T-helper 2 cell treated with Interferon-gamma antibody and Interleukin-4, amounts not matched to agents 5 μg/mL and 100 μg/mL, for 36 hours (primary cell): ENCODE measurements at regions not wholly inside any gene's neighbourhood (a gene's known extent, or its start where the extent isn't known, plus 50 kb on each side); places are given as distances from the start of the nearest gene placed in this dataset.

Experiments
- DNase-seq: peaks from one replicate; pipeline ENCODE4 v3.0.0; 2021; ENCODE audit warnings: low spot score
- H3K27ac Mint-ChIP-seq: one replicate; pipeline ENCODE4 v1.8.0; 2021; ENCODE audit warnings: mild to moderate bottlenecking, mixed read lengths
- H3K27me3 Mint-ChIP-seq: one replicate; pipeline ENCODE4 v1.8.0; 2021; ENCODE audit warnings: low read depth, mixed read lengths
- H3K36me3 Mint-ChIP-seq: one replicate; pipeline ENCODE4 v1.8.0; 2021; ENCODE audit warnings: low read depth, mixed read lengths
- H3K4me1 Mint-ChIP-seq: one replicate; pipeline ENCODE4 v1.8.0; 2021; ENCODE audit warnings: low read depth, mixed read lengths
- H3K4me3 Mint-ChIP-seq: one replicate; pipeline ENCODE4 v1.8.0; 2022; ENCODE audit warnings: mild to moderate bottlenecking, moderate library complexity, mixed read lengths
- H3K9me3 Mint-ChIP-seq: one replicate; pipeline ENCODE4 v1.8.0; 2021; ENCODE audit warnings: mixed read lengths

DNA sequence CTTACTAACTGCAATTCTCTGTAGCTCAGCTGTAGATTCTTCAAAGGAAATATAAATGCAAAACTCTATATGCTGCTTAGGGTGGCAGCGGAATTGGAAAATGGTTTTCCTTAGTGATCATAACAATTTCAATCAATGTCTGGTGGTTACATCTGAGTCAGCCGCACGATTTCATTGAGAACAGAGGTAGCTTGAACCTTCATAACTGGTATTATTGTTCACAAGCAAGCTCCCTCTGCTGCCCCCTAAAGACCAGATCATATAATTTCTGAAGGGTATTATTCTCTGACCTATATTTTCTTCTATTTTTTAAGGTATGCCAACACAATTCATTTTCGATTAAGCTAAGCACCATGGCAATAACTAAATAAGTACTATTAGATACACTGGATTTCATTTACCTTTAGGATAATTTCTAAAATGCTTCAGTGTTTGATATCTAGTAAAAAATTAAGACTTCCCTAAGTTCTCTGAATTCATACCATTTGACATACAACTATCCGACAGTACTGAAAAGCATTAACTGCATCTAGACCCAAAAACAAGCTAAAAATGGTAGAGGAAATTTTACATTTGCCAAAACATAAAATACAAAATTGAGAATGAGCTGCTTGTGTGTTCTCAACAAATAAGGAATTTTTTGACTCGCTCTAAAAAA is 181.1 kb upstream of the SPEF2 start:
- no peaks in the 10 kb centered on the region for H3K9me3 Mint-ChIP-seq
- H3K27ac Mint-ChIP-seq = no peak overlapping the region
- no peaks in the 10 kb centered on the region for H3K4me1 Mint-ChIP-seq
- DNase-seq = no peak
- H3K4me3 Mint-ChIP-seq = no peak overlapping the region
- H3K27me3 Mint-ChIP-seq = peaks cover 18% of the 10 kb centered on the region
- no peaks in the 10 kb centered on the region for H3K36me3 Mint-ChIP-seq

DNA sequence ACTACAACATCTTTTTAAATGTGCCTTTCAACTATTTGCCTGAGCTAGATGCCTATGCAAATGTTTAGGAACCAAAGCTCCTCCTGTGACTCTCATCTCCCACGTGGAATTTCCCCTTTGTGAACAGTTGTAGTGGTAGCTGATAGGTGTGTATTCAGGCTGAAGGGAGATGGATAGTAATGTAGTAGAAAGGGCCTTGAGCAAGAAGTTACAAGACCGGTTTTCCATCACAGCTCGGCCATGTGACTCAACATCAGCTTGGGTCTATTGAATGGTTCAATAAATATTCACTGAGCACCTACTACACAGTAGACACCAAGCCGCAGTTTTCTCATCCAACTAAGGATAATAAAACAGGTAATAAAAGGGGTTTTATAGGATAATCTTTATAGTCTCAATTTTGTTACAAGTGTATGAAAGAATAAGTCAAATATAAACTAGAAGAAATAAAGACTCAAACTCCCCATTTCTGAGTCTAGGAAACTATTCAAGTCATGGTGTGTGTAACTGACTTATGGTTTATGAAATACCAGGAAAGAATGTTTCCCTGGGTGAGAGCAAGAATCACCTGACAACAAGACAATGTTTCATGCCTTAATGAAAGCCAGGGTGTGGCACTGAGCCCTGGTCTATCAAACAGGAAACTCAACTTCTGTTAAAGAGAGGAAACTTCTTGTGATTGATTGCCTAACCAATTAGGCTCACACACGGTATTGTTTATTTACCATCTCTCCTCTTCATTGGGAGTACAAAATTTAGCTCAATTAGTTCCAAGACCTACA is 187.1 kb upstream of the SPEF2 start:
- H3K9me3 Mint-ChIP-seq = no peaks in the 10 kb centered on the region
- H3K27ac Mint-ChIP-seq = no peak overlapping the region
- DNase-seq = no peak
- H3K4me3 Mint-ChIP-seq = no peak overlapping the region
- no peaks in the 10 kb centered on the region for H3K36me3 Mint-ChIP-seq
- no peaks in the 10 kb centered on the region for H3K4me1 Mint-ChIP-seq
- H3K27me3 Mint-ChIP-seq = peaks cover 8% of the 10 kb centered on the region

DNA sequence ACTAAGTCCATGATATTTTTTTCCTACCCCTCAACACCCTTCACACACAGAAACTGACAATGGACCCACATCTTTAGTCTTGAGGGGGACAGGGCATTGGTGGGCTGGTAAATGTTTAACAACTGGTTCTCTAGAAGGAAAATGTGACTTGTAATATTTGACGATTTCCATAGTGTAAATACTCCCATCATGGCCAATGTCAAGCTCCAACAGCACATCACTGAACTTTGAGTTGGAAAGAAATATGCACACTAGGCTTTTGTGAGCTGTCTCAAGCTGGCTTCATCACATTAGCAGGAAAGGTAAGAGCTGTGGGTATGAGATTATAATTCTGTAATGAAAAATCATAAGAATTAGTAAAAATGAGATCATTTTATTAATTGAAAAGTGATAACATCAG is 189.9 kb upstream of the PRLR start:
- no peak for DNase-seq
- Mint-ChIP-seq H3K9me3 (no peaks in the 10 kb centered on the region), H3K4me3 (no peak overlapping the region), H3K27me3 (no peaks in the 10 kb centered on the region), H3K4me1 (no peaks in the 10 kb centered on the region), H3K27ac (no peak overlapping the region), H3K36me3 (no peaks in the 10 kb centered on the region)

DNA sequence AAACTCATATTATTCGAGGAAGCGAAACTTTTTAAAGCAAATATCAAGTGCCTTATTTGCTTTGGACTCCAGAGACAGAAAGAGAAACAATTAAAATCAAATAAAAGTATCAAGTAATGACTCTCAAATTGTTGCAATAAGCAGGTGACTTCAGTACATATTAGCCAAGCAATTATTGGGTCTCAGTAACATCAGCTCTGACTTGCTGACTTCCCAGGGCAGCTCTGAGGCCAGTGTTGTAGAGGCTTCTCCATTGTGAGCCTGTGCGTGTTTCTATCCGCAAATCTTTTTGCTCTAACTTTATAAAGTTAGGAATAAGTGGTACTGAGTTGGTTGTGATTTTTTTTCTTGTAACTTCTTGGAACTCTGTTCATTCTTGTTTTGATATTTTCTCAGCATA is 186.8 kb upstream of the PRLR start:
- Mint-ChIP-seq H3K27ac (no peak overlapping the region), H3K4me3 (no peak overlapping the region), H3K9me3 (no peaks in the 10 kb centered on the region), H3K27me3 (no peaks in the 10 kb centered on the region), H3K4me1 (no peaks in the 10 kb centered on the region), H3K36me3 (no peaks in the 10 kb centered on the region)
- DNase-seq = no peak

DNA sequence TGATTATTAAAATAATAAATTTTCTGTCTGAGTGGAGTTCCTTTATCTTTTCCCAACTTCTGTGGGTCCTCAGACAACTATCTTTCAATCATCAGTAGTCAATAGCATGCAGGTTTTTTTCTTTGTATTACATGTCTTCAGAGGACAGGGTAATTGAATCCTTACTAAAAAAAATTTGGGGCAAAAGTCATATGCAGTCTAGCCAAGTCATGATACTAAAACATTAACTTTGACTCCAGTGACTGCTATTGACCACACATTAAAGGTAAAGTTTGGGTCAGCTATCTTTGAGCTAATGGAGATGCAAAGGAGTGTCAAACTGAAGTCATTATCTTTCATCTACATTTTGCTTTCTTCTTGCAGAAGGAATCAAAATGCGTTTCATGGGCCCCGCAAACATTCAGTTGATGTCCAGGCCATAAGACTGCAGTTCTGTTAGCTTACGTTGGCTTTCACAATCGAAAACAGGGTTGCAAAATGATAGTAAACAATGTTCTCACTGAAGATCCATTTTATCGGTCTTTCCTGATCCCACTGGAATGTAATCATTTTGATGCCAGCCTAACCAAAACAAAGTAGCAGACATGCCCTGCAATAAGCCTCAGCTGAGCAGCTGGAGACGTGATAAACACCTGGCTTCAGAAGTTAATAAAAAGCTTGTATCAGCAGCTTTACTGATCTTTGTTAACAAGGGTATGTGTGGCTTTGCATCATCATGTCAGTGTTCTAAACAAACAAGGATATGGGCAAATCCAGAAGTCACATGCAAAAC is 186.1 kb upstream of the PRLR start:
- Mint-ChIP-seq H3K4me3 (no peak overlapping the region), H3K36me3 (no peaks in the 10 kb centered on the region), H3K9me3 (no peaks in the 10 kb centered on the region), H3K27me3 (no peaks in the 10 kb centered on the region), H3K27ac (no peak overlapping the region), H3K4me1 (no peaks in the 10 kb centered on the region)
- no peak for DNase-seq

DNA sequence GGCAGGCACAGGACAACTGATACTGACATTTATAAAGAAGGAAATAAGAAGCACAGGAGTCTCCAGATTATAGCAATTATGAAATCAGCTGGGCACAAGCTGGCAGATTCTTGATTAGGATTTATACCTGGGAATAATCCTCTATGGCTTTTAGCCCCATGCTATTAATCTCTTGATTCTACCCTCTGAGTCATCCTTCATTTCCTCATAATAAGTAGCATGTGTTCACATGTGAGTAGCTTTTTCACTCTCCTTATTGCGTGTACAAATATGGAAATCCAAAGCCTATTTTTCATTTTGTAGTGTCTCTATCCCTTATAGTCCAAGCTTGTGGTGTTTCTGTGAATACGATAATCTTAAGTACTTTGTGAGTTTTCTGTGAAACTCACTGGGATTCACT is 185.0 kb upstream of the PRLR start:
- no peaks in the 10 kb centered on the region for H3K27me3 Mint-ChIP-seq
- no peak overlapping the region for H3K4me3 Mint-ChIP-seq
- DNase-seq = no peak
- H3K4me1 Mint-ChIP-seq = no peaks in the 10 kb centered on the region
- no peaks in the 10 kb centered on the region for H3K36me3 Mint-ChIP-seq
- H3K27ac Mint-ChIP-seq = no peak overlapping the region
- no peaks in the 10 kb centered on the region for H3K9me3 Mint-ChIP-seq

DNA sequence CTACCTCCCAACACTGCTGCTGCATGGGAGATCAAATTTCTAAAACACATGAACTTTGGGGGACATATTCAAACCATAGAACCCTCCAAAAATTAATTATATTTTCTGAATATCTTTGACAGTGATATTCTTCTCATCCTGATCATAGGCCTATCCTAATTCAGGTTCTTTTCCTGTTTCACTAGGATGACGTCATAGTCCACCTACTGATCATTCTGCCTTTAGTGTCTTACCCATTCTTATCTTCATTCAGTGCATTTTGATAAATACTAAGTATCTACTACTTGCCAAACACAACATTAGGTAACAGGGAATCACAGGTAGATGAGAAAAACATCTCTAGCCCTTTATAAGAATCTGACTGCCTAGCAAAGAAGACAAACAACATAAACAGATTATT is 179.1 kb upstream of the PRLR start:
- Mint-ChIP-seq H3K9me3 (no peaks in the 10 kb centered on the region), H3K27ac (no peak overlapping the region), H3K4me1 (no peaks in the 10 kb centered on the region), H3K27me3 (no peaks in the 10 kb centered on the region), H3K36me3 (no peaks in the 10 kb centered on the region), H3K4me3 (no peak overlapping the region)
- no peak for DNase-seq

DNA sequence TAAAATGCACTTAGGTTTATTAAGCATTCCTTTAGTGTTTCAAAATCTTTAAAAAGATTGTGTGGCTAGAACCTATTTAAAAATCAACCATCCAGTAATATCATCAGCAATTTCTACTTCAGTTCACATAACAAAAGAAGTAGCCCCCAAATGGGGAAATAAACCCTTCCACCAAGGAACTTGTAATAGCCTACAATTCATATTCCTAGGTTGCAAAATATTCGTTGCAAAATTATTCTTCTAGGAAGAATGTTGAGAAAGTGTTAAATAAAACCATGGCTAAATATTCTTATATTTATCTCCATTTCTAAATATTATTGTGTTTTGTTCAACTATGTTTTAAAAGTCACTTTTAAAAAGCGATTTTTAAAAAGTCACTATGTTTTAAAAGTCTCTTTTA is 177.9 kb upstream of the PRLR start:
- no peaks in the 10 kb centered on the region for H3K36me3 Mint-ChIP-seq
- H3K9me3 Mint-ChIP-seq = no peaks in the 10 kb centered on the region
- no peak overlapping the region for H3K4me3 Mint-ChIP-seq
- H3K27me3 Mint-ChIP-seq = no peaks in the 10 kb centered on the region
- H3K4me1 Mint-ChIP-seq = no peaks in the 10 kb centered on the region
- no peak overlapping the region for H3K27ac Mint-ChIP-seq
- DNase-seq = no peak

DNA sequence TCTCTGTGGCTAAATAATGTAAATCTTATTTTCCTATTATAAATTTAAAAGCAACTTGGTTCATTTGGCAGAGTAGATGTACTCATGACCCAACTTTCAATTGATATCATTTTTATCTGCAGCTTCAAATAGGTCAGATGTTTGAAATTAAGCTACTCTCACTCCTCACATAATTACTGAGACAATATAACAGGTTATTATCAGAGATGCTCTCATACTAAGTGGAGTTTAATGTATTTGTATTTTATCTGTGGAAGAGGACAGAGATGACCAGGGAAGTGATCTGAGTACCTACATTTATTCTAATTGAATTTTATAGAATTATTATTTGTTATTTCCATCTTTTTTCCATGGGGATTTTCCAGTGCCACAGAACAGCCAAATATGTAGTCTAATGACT is 177.4 kb upstream of the PRLR start:
- no peak overlapping the region for H3K4me3 Mint-ChIP-seq
- no peaks in the 10 kb centered on the region for H3K27me3 Mint-ChIP-seq
- DNase-seq = no peak
- H3K36me3 Mint-ChIP-seq = no peaks in the 10 kb centered on the region
- no peak overlapping the region for H3K27ac Mint-ChIP-seq
- H3K9me3 Mint-ChIP-seq = no peaks in the 10 kb centered on the region
- H3K4me1 Mint-ChIP-seq = no peaks in the 10 kb centered on the region

DNA sequence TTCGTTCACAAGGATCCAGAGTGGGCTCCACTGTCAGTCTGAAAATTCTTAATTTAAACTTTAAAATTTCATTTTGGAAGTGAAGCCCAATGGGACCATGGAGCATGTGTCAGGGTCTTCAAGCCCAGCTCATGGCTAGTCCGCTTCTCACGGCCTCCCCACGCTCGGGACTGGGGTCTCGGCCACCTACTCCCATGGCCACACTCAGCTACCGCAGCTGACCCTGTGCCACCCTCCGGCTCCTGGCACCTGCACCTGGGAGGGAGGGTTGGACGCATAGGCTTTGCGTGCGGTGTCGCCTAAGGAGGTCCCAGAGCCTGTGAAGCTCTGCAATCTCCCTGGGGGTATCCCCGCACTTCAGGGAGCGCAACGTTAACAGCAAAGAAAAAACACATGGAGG is 175.7 kb upstream of the PRLR start:
- Mint-ChIP-seq H3K27me3 (no peaks in the 10 kb centered on the region), H3K27ac (no peak overlapping the region), H3K9me3 (no peaks in the 10 kb centered on the region), H3K36me3 (no peaks in the 10 kb centered on the region), H3K4me3 (no peak overlapping the region), H3K4me1 (no peaks in the 10 kb centered on the region)
- no peak for DNase-seq

DNA sequence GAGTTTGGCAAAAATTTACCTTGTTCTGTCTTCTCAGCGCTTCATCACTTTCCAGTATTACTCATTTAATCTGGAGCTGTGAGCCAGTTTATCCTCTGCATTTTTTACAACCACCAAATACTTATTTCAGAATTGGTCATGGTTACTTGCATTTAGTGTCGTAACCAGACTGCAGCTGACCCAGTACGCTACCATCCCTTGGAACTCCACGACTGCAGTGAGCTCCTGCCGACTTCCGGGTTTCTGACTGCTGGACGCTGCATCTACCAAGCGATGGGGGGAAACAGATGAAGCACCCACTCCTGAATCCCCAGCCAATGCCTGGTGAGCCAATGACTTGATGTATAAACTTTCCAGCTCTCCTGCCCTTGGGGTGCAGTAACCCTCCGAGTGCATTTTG is 174.4 kb upstream of the PRLR start:
- H3K27ac Mint-ChIP-seq = no peak overlapping the region
- no peak for DNase-seq

DNA sequence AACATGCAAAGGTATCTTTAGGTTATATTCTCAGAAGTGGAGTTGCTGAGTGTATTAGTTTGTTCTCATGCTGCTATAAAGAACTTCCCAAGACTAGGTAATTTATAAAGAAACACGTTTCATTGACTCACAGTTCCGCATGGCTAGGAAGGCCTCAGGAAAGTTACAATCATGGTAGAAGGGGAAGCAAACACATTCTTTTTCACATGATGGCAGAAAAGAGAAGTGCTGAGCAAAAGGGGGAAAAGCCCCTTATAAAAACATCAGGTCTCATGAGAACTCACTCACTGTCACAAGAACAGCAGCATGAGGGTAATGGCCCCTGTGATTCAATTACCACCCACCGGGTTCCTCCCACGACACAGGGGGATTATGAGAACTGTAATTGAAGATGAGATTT is 163.6 kb upstream of the PRLR start:
- Mint-ChIP-seq H3K27me3 (no peaks in the 10 kb centered on the region), H3K36me3 (no peaks in the 10 kb centered on the region), H3K9me3 (no peaks in the 10 kb centered on the region), H3K27ac (no peak overlapping the region), H3K4me1 (no peaks in the 10 kb centered on the region), H3K4me3 (no peak overlapping the region)
- DNase-seq = no peak

More for the DNA sequence above, 174.4 kb upstream of the PRLR start:
- H3K27me3 Mint-ChIP-seq = no peaks in the 10 kb centered on the region
- H3K4me1 Mint-ChIP-seq = no peaks in the 10 kb centered on the region
- no peaks in the 10 kb centered on the region for H3K9me3 Mint-ChIP-seq
- H3K36me3 Mint-ChIP-seq = no peaks in the 10 kb centered on the region
- no peak overlapping the region for H3K4me3 Mint-ChIP-seq

DNA sequence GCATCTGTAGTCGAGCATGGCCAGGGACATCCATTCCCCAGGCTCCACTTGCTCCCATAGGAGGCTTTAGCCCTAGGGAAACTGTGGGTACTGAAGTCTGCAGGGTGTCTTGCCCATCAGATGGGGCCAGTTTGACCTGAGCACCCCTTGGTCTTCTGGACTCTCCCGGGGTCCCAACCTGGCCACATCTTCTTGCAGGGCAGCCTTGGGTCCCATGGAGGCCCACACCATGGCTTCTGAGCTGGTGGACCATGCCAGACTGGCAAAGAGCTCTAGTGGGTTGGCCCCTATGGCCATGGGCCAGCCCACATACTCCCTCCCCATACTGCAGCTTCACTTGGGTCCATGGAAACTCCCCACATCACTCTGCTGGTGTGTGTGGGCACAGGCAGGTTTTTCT is 154.4 kb upstream of the PRLR start:
- DNase-seq = no peak
- Mint-ChIP-seq H3K9me3 (no peaks in the 10 kb centered on the region), H3K4me1 (no peaks in the 10 kb centered on the region), H3K27me3 (no peaks in the 10 kb centered on the region), H3K27ac (no peak overlapping the region), H3K4me3 (no peak overlapping the region), H3K36me3 (no peaks in the 10 kb centered on the region)

DNA sequence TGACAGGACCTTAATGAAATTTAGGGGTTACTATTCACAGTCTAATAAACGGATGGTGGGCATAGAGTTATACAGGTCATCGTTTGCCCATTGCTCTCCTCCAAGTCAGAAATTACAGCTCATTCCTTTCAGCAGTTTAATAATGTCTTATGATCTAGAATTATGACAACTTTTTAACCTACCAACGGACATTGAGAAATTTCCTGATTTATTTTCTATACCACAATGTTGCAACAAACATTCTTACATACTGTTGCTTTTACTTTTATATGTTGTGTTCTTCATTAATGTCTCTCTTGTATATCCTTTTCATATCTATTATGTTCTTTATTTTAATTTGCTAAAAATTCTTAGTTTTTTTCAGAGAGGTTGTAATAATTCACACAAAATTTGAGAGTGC is 152.8 kb upstream of the PRLR start:
- no peak overlapping the region for H3K27ac Mint-ChIP-seq
- H3K27me3 Mint-ChIP-seq = no peaks in the 10 kb centered on the region
- H3K36me3 Mint-ChIP-seq = no peaks in the 10 kb centered on the region
- DNase-seq = no peak
- no peaks in the 10 kb centered on the region for H3K9me3 Mint-ChIP-seq
- no peak overlapping the region for H3K4me3 Mint-ChIP-seq
- H3K4me1 Mint-ChIP-seq = no peaks in the 10 kb centered on the region
